Choroid plexus epithelial cell (primary cell): ENCODE measurements at regions not wholly inside any gene's neighbourhood (a gene's known extent, or its start where the extent isn't known, plus 50 kb on each side); places are given as distances from the start of the nearest gene placed in this dataset.

Experiments used
- DNase-seq: peaks from one replicate; pipeline ENCODE4 v3.0.0-alpha.2; 2010; ENCODE audit warnings: low read depth
- H3K4me3 ChIP-seq: 2 replicates; pipeline ENCODE4 v1.5.1; 2011; ENCODE audit warnings: low read depth, mild to moderate bottlenecking, control low read depth, low read length, moderate library complexity
- CTCF ChIP-seq: conservative IDR thresholded peaks from 2 replicates; pipeline ENCODE4 v1.5.1; 2011; ENCODE audit warnings: low read depth, mild to moderate bottlenecking, control low read depth, inconsistent platforms, low read length, moderate library complexity

GRCh38 chr5:27814286-27814685, 775.9 kb upstream of the CDH9 start:
- DNase-seq = peak; percentile 38
- no peak for TF ChIP-seq CTCF
- no peak overlapping the region for H3K4me3 ChIP-seq

- peak; percentile 76 for DNase-seq
- no peak for TF ChIP-seq CTCF
- peak overlapping the region; percentile 19 for H3K4me3 ChIP-seq
Observed at GRCh38 chr5:27810458-27810857, 772.1 kb upstream of the CDH9 start.

DNA sequence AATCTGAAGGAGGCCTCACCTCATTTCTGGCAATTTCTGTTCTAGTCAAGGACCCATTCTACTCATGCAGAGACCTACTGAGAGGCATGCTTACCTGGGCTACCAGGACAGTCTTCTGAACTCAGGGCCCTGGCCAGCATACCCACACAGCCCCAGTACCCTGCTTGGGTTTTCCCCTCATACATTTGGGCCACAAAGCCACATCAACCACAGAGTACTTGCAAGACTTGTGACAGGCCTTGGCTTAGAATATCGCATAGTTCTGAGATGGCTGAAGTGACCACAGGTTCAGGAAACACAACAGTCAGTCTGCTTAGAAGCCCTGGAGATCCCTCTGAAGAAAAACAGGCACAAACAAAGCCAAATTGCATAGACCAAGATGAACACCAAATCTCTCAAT, 758.8 kb upstream of the CDH9 start:
- no peak for TF ChIP-seq CTCF

DNA sequence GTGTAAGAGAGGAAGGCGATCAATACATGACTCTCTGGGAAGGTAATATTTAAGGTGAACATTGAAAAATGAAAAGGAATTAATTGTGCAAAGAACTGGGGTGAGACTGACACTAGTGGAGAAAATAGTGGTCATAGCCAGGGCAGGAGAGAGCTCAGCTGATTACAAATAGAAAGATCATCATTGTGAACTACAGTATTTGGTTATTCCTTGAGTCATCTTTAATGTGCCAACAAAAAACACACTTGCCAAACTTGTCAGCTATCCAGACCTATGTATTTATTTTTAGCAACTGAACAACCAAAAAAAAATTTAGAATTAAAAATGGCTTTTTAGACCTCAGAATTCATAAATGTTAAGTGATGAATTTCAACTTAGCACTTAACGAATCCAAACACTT, 749.8 kb upstream of the CDH9 start:
- TF ChIP-seq CTCF = no peak
- H3K4me3 ChIP-seq = no peak overlapping the region
- DNase-seq = no peak

More for the DNA sequence above, 758.8 kb upstream of the CDH9 start:
- DNase-seq = no peak
- no peak overlapping the region for H3K4me3 ChIP-seq

DNA sequence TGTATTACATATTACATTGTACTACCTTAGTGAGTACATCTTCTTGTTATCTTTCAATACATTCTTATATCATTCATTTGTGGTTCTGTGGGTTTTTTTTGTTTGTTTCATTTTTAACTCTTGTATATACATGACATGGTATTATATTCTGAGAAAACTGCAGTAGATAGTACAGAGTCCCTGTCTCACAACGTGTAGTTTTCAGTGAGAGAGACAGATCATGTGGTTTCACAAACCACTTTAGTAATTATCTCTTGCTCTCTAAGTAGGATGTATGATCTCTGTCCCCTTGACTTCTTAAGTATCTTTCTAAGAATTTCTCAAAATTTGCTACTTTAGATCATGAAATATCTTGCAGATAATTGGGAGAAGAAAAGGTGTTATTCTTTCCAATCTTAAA, 745.9 kb upstream of the CDH9 start:
- no peak overlapping the region for H3K4me3 ChIP-seq
- DNase-seq = no peak
- no peak for TF ChIP-seq CTCF

DNA sequence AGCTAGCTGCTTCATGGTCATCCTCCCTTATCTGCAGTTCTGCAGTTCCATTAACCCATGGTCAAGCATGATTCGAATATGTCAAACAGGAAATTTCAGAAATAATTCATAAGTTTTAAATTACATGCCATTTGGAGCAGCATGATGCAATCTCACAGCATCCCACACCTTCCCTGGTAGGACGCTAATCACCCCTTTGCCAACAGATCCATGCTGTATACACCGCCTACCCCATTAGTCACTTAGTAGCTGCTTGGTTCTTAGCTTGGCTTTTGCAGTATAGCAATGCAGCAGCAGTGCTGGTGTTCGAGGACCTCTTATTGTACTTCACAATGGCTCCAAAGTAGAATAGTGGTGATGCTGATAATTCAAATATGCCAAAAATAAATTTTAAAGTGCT, 739.7 kb upstream of the CDH9 start:
- TF ChIP-seq CTCF = no peak
- DNase-seq = no peak
- no peak overlapping the region for H3K4me3 ChIP-seq

DNA sequence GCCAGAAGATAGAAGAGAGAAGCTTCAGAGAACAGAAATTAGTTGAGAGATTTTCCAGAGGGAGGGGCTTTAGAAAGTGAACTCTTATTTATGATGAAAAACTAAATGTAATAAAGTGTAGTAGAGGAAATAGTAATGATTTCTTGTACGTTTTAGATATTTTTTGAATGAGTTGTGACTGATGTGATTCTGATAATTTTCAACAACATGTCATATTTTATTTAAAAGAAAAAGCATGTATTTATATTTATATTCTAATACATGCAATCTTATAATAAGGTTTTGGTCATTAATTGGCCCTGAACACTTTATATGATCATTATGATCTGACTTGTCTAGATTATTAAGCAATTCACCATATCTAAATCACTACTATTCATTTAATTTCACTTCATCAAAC, 735.2 kb upstream of the CDH9 start:
- no peak overlapping the region for H3K4me3 ChIP-seq
- no peak for TF ChIP-seq CTCF
- no peak for DNase-seq
